Neural cell (in vitro differentiated cells): ENCODE measurements at regions not wholly inside any gene's neighbourhood (a gene's known extent, or its start where the extent isn't known, plus 50 kb on each side); places are given as distances from the start of the nearest gene placed in this dataset.

Experiments used
- H2AFZ ChIP-seq: fragments of 200-600, 300-800 bp; sonication (generic), shearing (Covaris generic); 2 replicates; pipeline ENCODE4 v1.6.0; 2014; ENCODE audit warnings: low read depth, mild to moderate bottlenecking, antibody characterized with exemption, low read length, moderate library complexity
- H3F3A ChIP-seq: fragments of 200-600 bp; shearing (Covaris generic); 2 replicates; pipeline ENCODE4 v1.6.1; 2016; ENCODE audit warnings: mild to moderate bottlenecking, moderate library complexity, mixed read lengths, antibody characterized with exemption, low read length; ENCODE audit not compliant: insufficient read depth, poor library complexity, severe bottlenecking
- H3K27ac ChIP-seq: fragments of 200-600, 300-800 bp; sonication (generic), shearing (Covaris generic); 2 replicates; pipeline ENCODE4 v1.5.1; 2014; ENCODE audit warnings: mild to moderate bottlenecking, low read length, moderate library complexity
- H3K27me3 ChIP-seq: fragments of 300-800, 200-600 bp; sonication (generic), shearing (Covaris generic); 2 replicates; pipeline ENCODE4 v1.6.0; 2014; ENCODE audit warnings: mild to moderate bottlenecking, low read depth, low read length, moderate library complexity; ENCODE audit not compliant: insufficient read depth
- H3K36me3 ChIP-seq: fragments of 300-800, 200-600 bp; sonication (generic), shearing (Covaris generic); 2 replicates; pipeline ENCODE4 v1.5.1; 2014; ENCODE audit warnings: mild to moderate bottlenecking, antibody characterized with exemption, low read length, moderate library complexity; ENCODE audit not compliant: insufficient read depth
- H3K4me2 ChIP-seq: fragments of 300-800, 200-600 bp; sonication (generic), shearing (Covaris generic); 2 replicates; pipeline ENCODE4 v1.6.0; 2014; ENCODE audit warnings: mild to moderate bottlenecking, low read length
- H3K4me3 ChIP-seq: fragments of 300-800, 200-600 bp; sonication (generic), shearing (Covaris generic); 2 replicates; pipeline ENCODE4 v1.5.1; 2014; ENCODE audit warnings: mild to moderate bottlenecking, low read length, moderate library complexity
- H3K79me2 ChIP-seq: fragments of 200-600 bp; shearing (Covaris generic); replicated peaks from 2 replicates; pipeline ENCODE4 v1.6.0; 2014; ENCODE audit warnings: mild to moderate bottlenecking, low read length, moderate library complexity; ENCODE audit not compliant: insufficient read depth
- H3K9ac ChIP-seq: fragments of 300-800, 200-600 bp; sonication (generic), shearing (Covaris generic); 2 replicates; pipeline ENCODE4 v1.6.1; 2016; ENCODE audit warnings: mild to moderate bottlenecking, low read length, mixed read lengths
- H3K9me2 ChIP-seq: fragments of 200-600 bp; shearing (Covaris generic); 2 replicates; pipeline ENCODE4 v1.6.1; 2016; ENCODE audit warnings: mild to moderate bottlenecking, low read length, mixed read lengths; ENCODE audit not compliant: insufficient read depth
- H3K9me3 ChIP-seq: fragments of 200-600, 300-800 bp; sonication (generic), shearing (Covaris generic); 2 replicates; pipeline ENCODE4 v1.6.1; 2016; ENCODE audit warnings: mild to moderate bottlenecking, mixed run types, low read length, moderate library complexity, mixed read lengths
- H4K20me1 ChIP-seq: fragments of 200-600 bp; shearing (Covaris generic); 2 replicates; pipeline ENCODE4 v1.6.1; 2016; ENCODE audit warnings: mild to moderate bottlenecking, mixed run types; ENCODE audit not compliant: insufficient read depth
- EP300 ChIP-seq: fragments of 450-650 bp; conservative IDR thresholded peaks from 2 replicates; pipeline ENCODE4 v1.6.1; 2014; ENCODE audit warnings: antibody characterized with exemption, mild to moderate bottlenecking, moderate library complexity; ENCODE audit not compliant: poor library complexity, severe bottlenecking
- EZH2 ChIP-seq: fragments of 200-600, 300-800 bp; shearing (Covaris generic), sonication (generic); IDR thresholded peaks from 2 replicates; pipeline ENCODE4 v1.6.1; 2014; ENCODE audit warnings: antibody characterized with exemption, low read length, borderline replicate concordance, mild to moderate bottlenecking; ENCODE audit not compliant: insufficient read depth, poor library complexity, severe bottlenecking
- MXI1 ChIP-seq: fragments of 450-650 bp; conservative IDR thresholded peaks from 2 replicates; pipeline ENCODE4 v1.6.1; 2014; ENCODE audit warnings: antibody characterized with exemption, mild to moderate bottlenecking; ENCODE audit not compliant: poor library complexity, severe bottlenecking
- POLR2AphosphoS5 ChIP-seq: IDR thresholded peaks from 2 replicates; pipeline ENCODE4 v1.6.1; 2012
- RAD21 ChIP-seq: fragments of 450-650 bp; conservative IDR thresholded peaks from 2 replicates; pipeline ENCODE4 v1.6.1; 2014; ENCODE audit warnings: antibody characterized with exemption, mild to moderate bottlenecking, moderate library complexity
- SMC3 ChIP-seq: fragments of 450-650 bp; conservative IDR thresholded peaks from 2 replicates; pipeline ENCODE4 v1.6.1; 2014; ENCODE audit warnings: antibody characterized with exemption, mild to moderate bottlenecking, moderate library complexity; ENCODE audit not compliant: poor library complexity
- TAF1 ChIP-seq: IDR thresholded peaks from 2 replicates; pipeline ENCODE4 v1.6.1; 2012; ENCODE audit warnings: low read depth
- TF ChIP-seq, protein P1 (sequence below): fragments of 450-650 bp; IDR thresholded peaks from 2 replicates; pipeline ENCODE4 v1.5.1; 2014; ENCODE audit warnings: antibody characterized with exemption, mild to moderate bottlenecking, moderate library complexity; ENCODE audit not compliant: poor library complexity, severe bottlenecking
- TF ChIP-seq, protein P2 (sequence below): IDR thresholded peaks from 2 replicates; pipeline ENCODE4 v1.6.1; 2012; ENCODE audit warnings: borderline replicate concordance

DNA sequence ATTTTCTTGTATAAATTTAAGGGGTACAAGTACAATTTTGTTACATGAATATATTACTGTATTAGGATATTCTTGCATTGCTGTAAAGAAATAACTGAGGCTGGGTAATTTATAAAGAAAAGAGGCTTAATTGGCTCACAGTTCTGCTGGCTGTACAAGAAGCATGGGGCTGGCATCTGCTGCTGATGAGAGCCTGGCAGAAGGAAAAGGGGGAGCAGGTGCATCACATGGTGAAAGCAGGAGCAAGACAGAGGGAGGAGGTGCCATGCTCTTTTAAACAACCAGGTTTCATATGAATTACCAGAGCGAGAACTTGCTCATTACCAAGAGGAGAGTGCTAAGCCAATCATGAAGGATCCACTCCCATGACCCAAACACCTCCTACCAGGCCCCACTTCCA, 399.5 kb upstream of the RAB6C start:
- H4K20me1 ChIP-seq: no peaks in the 10 kb centered on the region
- no peaks in the 10 kb centered on the region for H3K27me3 ChIP-seq
- no peak overlapping the region for H3K4me2 ChIP-seq
- no peaks in the 10 kb centered on the region for H3F3A ChIP-seq
- H3K9me2 ChIP-seq: no peaks in the 10 kb centered on the region
- H3K9ac ChIP-seq: no peak overlapping the region
- no peak overlapping the region for H2AFZ ChIP-seq
- no peak overlapping the region for H3K27ac ChIP-seq
- no peak for TF ChIP-seq EP300
- H3K79me2 ChIP-seq: no peaks in the 10 kb centered on the region
- H3K9me3 ChIP-seq: peaks cover 3% of the 10 kb centered on the region
- no peak overlapping the region for H3K4me3 ChIP-seq
- H3K36me3 ChIP-seq: no peaks in the 10 kb centered on the region

DNA sequence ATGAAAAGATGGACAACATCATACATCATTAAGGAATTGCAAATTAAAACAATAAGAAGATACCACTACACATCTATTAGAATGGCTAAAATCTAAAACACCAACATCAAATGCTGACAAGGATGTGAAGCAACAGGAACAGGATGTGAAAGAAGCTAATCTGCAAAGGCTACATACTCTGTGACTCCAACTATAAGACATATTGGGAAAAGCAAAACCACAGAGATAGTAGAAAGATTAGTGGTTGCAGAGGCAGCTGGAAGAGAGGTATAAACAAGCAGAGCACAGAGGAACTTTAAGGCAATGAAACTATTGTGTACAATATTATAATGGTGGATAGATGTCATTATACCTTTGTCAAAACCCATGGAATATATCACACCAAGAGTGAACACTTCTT, 393.7 kb upstream of the RAB6C start:
- H3K4me3 ChIP-seq: no peak overlapping the region
- no peak overlapping the region for H3K9ac ChIP-seq
- H3K9me3 ChIP-seq: peaks cover 1% of the 10 kb centered on the region
- H3K27ac ChIP-seq: no peak overlapping the region
- no peaks in the 10 kb centered on the region for H3K27me3 ChIP-seq
- no peaks in the 10 kb centered on the region for H3K9me2 ChIP-seq
- H4K20me1 ChIP-seq: no peaks in the 10 kb centered on the region
- TF ChIP-seq SMC3 (no peak), MXI1 (no peak), RAD21 (no peak), EZH2 (no peak), TAF1 (no peak), POLR2AphosphoS5 (no peak), EP300 (no peak)
- TF ChIP-seq, protein P1, sequence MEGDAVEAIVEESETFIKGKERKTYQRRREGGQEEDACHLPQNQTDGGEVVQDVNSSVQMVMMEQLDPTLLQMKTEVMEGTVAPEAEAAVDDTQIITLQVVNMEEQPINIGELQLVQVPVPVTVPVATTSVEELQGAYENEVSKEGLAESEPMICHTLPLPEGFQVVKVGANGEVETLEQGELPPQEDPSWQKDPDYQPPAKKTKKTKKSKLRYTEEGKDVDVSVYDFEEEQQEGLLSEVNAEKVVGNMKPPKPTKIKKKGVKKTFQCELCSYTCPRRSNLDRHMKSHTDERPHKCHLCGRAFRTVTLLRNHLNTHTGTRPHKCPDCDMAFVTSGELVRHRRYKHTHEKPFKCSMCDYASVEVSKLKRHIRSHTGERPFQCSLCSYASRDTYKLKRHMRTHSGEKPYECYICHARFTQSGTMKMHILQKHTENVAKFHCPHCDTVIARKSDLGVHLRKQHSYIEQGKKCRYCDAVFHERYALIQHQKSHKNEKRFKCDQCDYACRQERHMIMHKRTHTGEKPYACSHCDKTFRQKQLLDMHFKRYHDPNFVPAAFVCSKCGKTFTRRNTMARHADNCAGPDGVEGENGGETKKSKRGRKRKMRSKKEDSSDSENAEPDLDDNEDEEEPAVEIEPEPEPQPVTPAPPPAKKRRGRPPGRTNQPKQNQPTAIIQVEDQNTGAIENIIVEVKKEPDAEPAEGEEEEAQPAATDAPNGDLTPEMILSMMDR: no peak
- TF ChIP-seq, protein P2, sequence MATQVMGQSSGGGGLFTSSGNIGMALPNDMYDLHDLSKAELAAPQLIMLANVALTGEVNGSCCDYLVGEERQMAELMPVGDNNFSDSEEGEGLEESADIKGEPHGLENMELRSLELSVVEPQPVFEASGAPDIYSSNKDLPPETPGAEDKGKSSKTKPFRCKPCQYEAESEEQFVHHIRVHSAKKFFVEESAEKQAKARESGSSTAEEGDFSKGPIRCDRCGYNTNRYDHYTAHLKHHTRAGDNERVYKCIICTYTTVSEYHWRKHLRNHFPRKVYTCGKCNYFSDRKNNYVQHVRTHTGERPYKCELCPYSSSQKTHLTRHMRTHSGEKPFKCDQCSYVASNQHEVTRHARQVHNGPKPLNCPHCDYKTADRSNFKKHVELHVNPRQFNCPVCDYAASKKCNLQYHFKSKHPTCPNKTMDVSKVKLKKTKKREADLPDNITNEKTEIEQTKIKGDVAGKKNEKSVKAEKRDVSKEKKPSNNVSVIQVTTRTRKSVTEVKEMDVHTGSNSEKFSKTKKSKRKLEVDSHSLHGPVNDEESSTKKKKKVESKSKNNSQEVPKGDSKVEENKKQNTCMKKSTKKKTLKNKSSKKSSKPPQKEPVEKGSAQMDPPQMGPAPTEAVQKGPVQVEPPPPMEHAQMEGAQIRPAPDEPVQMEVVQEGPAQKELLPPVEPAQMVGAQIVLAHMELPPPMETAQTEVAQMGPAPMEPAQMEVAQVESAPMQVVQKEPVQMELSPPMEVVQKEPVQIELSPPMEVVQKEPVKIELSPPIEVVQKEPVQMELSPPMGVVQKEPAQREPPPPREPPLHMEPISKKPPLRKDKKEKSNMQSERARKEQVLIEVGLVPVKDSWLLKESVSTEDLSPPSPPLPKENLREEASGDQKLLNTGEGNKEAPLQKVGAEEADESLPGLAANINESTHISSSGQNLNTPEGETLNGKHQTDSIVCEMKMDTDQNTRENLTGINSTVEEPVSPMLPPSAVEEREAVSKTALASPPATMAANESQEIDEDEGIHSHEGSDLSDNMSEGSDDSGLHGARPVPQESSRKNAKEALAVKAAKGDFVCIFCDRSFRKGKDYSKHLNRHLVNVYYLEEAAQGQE: no peak
- H2AFZ ChIP-seq: no peak overlapping the region
- H3K4me2 ChIP-seq: no peak overlapping the region
- H3K36me3 ChIP-seq: no peaks in the 10 kb centered on the region
- no peaks in the 10 kb centered on the region for H3K79me2 ChIP-seq
- no peaks in the 10 kb centered on the region for H3F3A ChIP-seq

DNA sequence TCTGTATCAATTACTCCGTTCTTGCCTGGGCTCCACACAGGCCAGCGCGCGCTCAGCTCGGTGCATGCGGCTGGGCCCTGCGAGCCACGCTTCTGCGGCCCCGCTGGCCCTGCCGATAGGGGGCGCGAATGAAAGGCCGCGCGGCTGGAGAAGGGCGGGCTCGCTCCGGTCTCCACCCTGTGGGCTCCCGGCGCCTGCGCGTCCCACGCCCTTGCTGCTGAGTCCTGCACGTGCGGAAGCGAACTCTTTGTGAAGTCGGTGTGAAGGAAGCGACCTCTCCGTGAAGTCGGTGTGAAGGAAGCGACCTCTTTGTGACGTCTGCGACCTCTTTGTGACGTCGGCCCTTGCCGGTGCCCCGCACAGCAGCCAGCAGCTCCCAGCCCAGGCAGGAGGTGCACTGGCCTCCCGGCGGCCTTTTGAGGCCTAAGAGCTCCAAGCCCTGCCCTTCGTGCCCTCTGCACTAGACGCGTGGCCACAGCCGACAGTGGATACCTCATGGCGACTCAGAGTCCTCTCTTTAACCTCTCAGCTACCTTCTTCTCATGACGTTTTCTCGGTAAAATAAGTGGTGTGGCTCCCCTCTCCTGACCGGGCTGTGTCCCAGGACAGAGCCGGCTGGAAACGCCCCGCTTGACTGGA, 391.9 kb upstream of the RAB6C start:
- H3F3A ChIP-seq: no peaks in the 10 kb centered on the region
- H3K4me3 ChIP-seq: no peak overlapping the region
- H2AFZ ChIP-seq: no peak overlapping the region
- TF ChIP-seq POLR2AphosphoS5 (no peak), EP300 (no peak), MXI1 (no peak), RAD21 (no peak), EZH2 (no peak), SMC3 (no peak), TAF1 (no peak)
- TF ChIP-seq, protein P1: no peak
- TF ChIP-seq, protein P2: no peak
- no peaks in the 10 kb centered on the region for H3K36me3 ChIP-seq
- H3K9me3 ChIP-seq: no peaks in the 10 kb centered on the region
- H3K27ac ChIP-seq: no peak overlapping the region
- no peaks in the 10 kb centered on the region for H3K27me3 ChIP-seq
- H3K79me2 ChIP-seq: no peaks in the 10 kb centered on the region
- H3K4me2 ChIP-seq: no peak overlapping the region
- H4K20me1 ChIP-seq: no peaks in the 10 kb centered on the region
- no peak overlapping the region for H3K9ac ChIP-seq
- H3K9me2 ChIP-seq: no peaks in the 10 kb centered on the region
